ENCODE measurements at regions not wholly inside any gene's neighbourhood (a gene's known extent, or its start where the extent isn't known, plus 50 kb on each side); places are given as distances from the start of the nearest gene placed in this dataset.

GRCh38 chr2:240250985-240251847 lies 110.8 kb upstream of the OTOS start:
- no peak for DNase-seq (ENCODE audit: low spot score)
- no peak for TF ChIP-seq CTCF (IDR thresholded peaks at IDR 0.05; ENCODE audit: extremely low read depth, insufficient read depth, missing control alignments)
- in situ Hi-C loops (cut with MboI; ENCODE audit: low pct_unique_long_range_greater_than_20kb, low sequenced_read_pairs, unreplicated experiment): no loop called here

GRCh38 chr2:240251848-240252190 lies 111.4 kb upstream of the OTOS start:
- no peak for DNase-seq (ENCODE audit: low spot score)
- no peak for TF ChIP-seq CTCF (IDR thresholded peaks at IDR 0.05; ENCODE audit: extremely low read depth, insufficient read depth, missing control alignments)
- in situ Hi-C loops (cut with MboI; ENCODE audit: low pct_unique_long_range_greater_than_20kb, low sequenced_read_pairs, unreplicated experiment): no loop called here

GRCh38 chr2:240252191-240252871 lies 111.9 kb upstream of the OTOS start:
- TF ChIP-seq CTCF (IDR thresholded peaks at IDR 0.05; ENCODE audit: extremely low read depth, insufficient read depth, missing control alignments): no peak
- DNase-seq (ENCODE audit: low spot score): no peak
- in situ Hi-C loops (cut with MboI; ENCODE audit: low pct_unique_long_range_greater_than_20kb, low sequenced_read_pairs, unreplicated experiment): no loop called here

- no peak for DNase-seq (ENCODE audit: low spot score)
- no peak for TF ChIP-seq CTCF (IDR thresholded peaks at IDR 0.05; ENCODE audit: extremely low read depth, insufficient read depth, missing control alignments)
- in situ Hi-C loops (cut with MboI; ENCODE audit: low pct_unique_long_range_greater_than_20kb, low sequenced_read_pairs, unreplicated experiment): no loop called here
Observed at GRCh38 chr2:240252872-240253511, 112.5 kb upstream of the OTOS start.

GRCh38 chr2:240253583-240254145 lies 113.2 kb upstream of the OTOS start:
- no peak for TF ChIP-seq CTCF (IDR thresholded peaks at IDR 0.05; ENCODE audit: extremely low read depth, insufficient read depth, missing control alignments)
- in situ Hi-C loops (cut with MboI; ENCODE audit: low pct_unique_long_range_greater_than_20kb, low sequenced_read_pairs, unreplicated experiment): no loop called here
- no peak for DNase-seq (ENCODE audit: low spot score)

GRCh38 chr2:240254337-240255164 lies 114.1 kb upstream of the OTOS start:
- no peak for DNase-seq (ENCODE audit: low spot score)
- in situ Hi-C loops (cut with MboI; ENCODE audit: low pct_unique_long_range_greater_than_20kb, low sequenced_read_pairs, unreplicated experiment): no loop called here
- TF ChIP-seq CTCF (IDR thresholded peaks at IDR 0.05; ENCODE audit: extremely low read depth, insufficient read depth, missing control alignments): no peak
